CD14-positive monocyte (primary cell): ENCODE measurements at regions not wholly inside any gene's neighbourhood (a gene's known extent, or its start where the extent isn't known, plus 50 kb on each side); places are given as distances from the start of the nearest gene placed in this dataset.

Experiments
- DNase-seq, 3 donors: peaks; one replicate each; pipeline ENCODE4 v3.0.0-alpha.2; 2011 to 2022
- H2AFZ ChIP-seq: 2 replicates; pipeline ENCODE4 v1.6.0; 2012; ENCODE audit warnings: mild to moderate bottlenecking, low read depth, low read length, inconsistent platforms; ENCODE audit not compliant: insufficient read depth, poor library complexity, severe bottlenecking
- H3K27ac ChIP-seq, 2 donors: 1 replicate in 1 of 2; 2 replicates in 1 of 2; pipeline ENCODE4 v1.5.1; 2012 to 2013; ENCODE audit warnings: low read length in 2 of 2, control low read depth in 1 of 2, inconsistent platforms in 1 of 2, low read depth in 1 of 2, mild to moderate bottlenecking in 1 of 2
- H3K27me3 ChIP-seq, 2 donors: one replicate each; pipeline versions ENCODE4 v1.6.0 to v1.6.1; 2011 to 2013; ENCODE audit warnings: low read length in 2 of 2; ENCODE audit not compliant: control insufficient read depth in 2 of 2, insufficient read depth in 2 of 2
- H3K36me3 ChIP-seq, 2 donors: replicated peaks in 1 of 2; 1 replicate in 1 of 2; 2 replicates in 1 of 2; pipeline versions ENCODE4 v1.5.1 to v1.6.1; 2012 to 2013; ENCODE audit warnings: low read length in 2 of 2, control low read depth in 1 of 2, inconsistent platforms in 1 of 2, mild to moderate bottlenecking in 1 of 2; ENCODE audit not compliant: insufficient read depth in 2 of 2, control insufficient read depth in 1 of 2
- H3K4me1 ChIP-seq, 2 donors: 1 replicate in 1 of 2; 2 replicates in 1 of 2; pipeline versions ENCODE4 v1.5.1 to v1.6.1; 2012 to 2013; ENCODE audit warnings: low read length in 2 of 2, control low read depth in 1 of 2, inconsistent platforms in 1 of 2, mild to moderate bottlenecking in 1 of 2, moderate library complexity in 1 of 2; ENCODE audit not compliant: insufficient read depth in 2 of 2, control insufficient read depth in 1 of 2
- H3K4me2 ChIP-seq: replicated peaks from 2 replicates; pipeline ENCODE3; 2012; ENCODE audit warnings: low read length, moderate library complexity, mild to moderate bottlenecking; ENCODE audit not compliant: poor library complexity, severe bottlenecking; ENCODE audit errors: extremely low read depth
- H3K4me3 ChIP-seq, 3 experiments: fragments of 200-600 bp in 1 of 3; sonication (generic) in 1 of 3; replicated peaks in 1 of 3; 1 replicate in 2 of 3; 2 replicates in 1 of 3; pipeline ENCODE4 v1.5.1; 2011 to 2013; ENCODE audit warnings: low read length in 3 of 3, mild to moderate bottlenecking in 3 of 3, control low read depth in 2 of 3, low read depth in 2 of 3, inconsistent platforms in 1 of 3, moderate library complexity in 1 of 3
- H3K79me2 ChIP-seq: 2 replicates; pipeline ENCODE4 v1.6.0; 2012; ENCODE audit warnings: mild to moderate bottlenecking, control low read depth, inconsistent platforms, low read length, moderate library complexity; ENCODE audit not compliant: insufficient read depth
- H3K9ac ChIP-seq: 2 replicates; pipeline ENCODE4 v1.6.0; 2017; ENCODE audit warnings: low read length, mild to moderate bottlenecking; ENCODE audit not compliant: insufficient read depth, poor library complexity, severe bottlenecking
- H3K9me3 ChIP-seq, 2 donors: replicated peaks in 1 of 2; 1 replicate in 1 of 2; 2 replicates in 1 of 2; pipeline versions ENCODE4 v1.5.1 to v1.6.1; 2012 to 2013; ENCODE audit warnings: low read length in 2 of 2, control low read depth in 1 of 2; ENCODE audit not compliant: control insufficient read depth in 1 of 2, insufficient read depth in 1 of 2
- H4K20me1 ChIP-seq: 2 replicates; pipeline ENCODE4 v1.6.0; 2012; ENCODE audit warnings: mild to moderate bottlenecking, low read length, control low read depth, moderate library complexity; ENCODE audit not compliant: insufficient read depth
- H3K27ac Mint-ChIP-seq, 7 donors: one replicate each; pipeline ENCODE4 v1.8.0; 2020; ENCODE audit warnings: mild to moderate bottlenecking in 7 of 7, mixed read lengths in 7 of 7, moderate library complexity in 6 of 7, inconsistent platforms in 2 of 7
- H3K27me3 Mint-ChIP-seq, 3 donors: one replicate each; pipeline ENCODE4 v1.8.0; 2021 to 2022; ENCODE audit warnings: low read depth in 3 of 3, mild to moderate bottlenecking in 3 of 3, mixed read lengths in 3 of 3, moderate library complexity in 3 of 3, inconsistent platforms in 1 of 3
- H3K36me3 Mint-ChIP-seq, 2 donors: one replicate each; pipeline ENCODE4 v1.8.0; 2020; ENCODE audit warnings: mixed read lengths in 2 of 2, inconsistent platforms in 1 of 2, mild to moderate bottlenecking in 1 of 2
- H3K4me1 Mint-ChIP-seq: one replicate; pipeline ENCODE4 v1.8.0; 2020; ENCODE audit warnings: mild to moderate bottlenecking, mixed read lengths
- H3K4me3 Mint-ChIP-seq, 2 donors: one replicate each; pipeline ENCODE4 v1.8.0; 2020; ENCODE audit warnings: mild to moderate bottlenecking in 2 of 2, mixed read lengths in 2 of 2, moderate library complexity in 1 of 2
- H3K9me3 Mint-ChIP-seq, 7 donors: one replicate each; pipeline ENCODE4 v1.8.0; 2020 to 2022; ENCODE audit warnings: mixed read lengths in 7 of 7, mild to moderate bottlenecking in 6 of 7, moderate library complexity in 6 of 7, inconsistent platforms in 2 of 7
- CTCF ChIP-seq: fragments of 200-600 bp; IDR thresholded peaks from one replicate; pipeline ENCODE4 v1.8.0; 2022; ENCODE audit warnings: antibody characterized with exemption, mild to moderate bottlenecking
- WGBS: methylation state at CpG from one replicate; pipeline ENCODE4 v1.1.5; 2013; ENCODE audit warnings: missing lambda C conversion rate; ENCODE audit not compliant: insufficient coverage; 5-methylcytosine and 5-hydroxymethylcytosine counted together
- intact Hi-C, 2 donors: fragments of 100-400 bp; cut with micrococcal nuclease; formaldehyde crosslinking; loops; one replicate each; pipeline versions ENCODE4 v1.15.0 to v1.15.1; 2023

- no peak overlapping the region for H3K27ac Mint-ChIP-seq
- intact Hi-C loops = no loop called here
- peaks cover 16 to 30% (median 27%) of the 10 kb centered on the region in 3 donors for H3K27me3 Mint-ChIP-seq
- Histone ChIP-seq H3K9me3 (no peaks in the 10 kb centered on the region), H3K36me3 (no peaks in the 10 kb centered on the region), H3K4me1 (no peaks in the 10 kb centered on the region), H3K4me3 (no peak overlapping the region), H3K27ac (no peak overlapping the region), H3K4me2 (no peak overlapping the region), H3K27me3 (peaks cover 13 to 14% of the 10 kb centered on the region in 2 donors), H3K9ac (no peak overlapping the region), H3K79me2 (no peaks in the 10 kb centered on the region), H4K20me1 (no peaks in the 10 kb centered on the region), H2AFZ (no peak overlapping the region)
- no CpG with 5 or more reads among the region's 3 CpGs for WGBS
- DNase-seq = no peak
- H3K36me3 Mint-ChIP-seq = no peaks in the 10 kb centered on the region
- no peaks in the 10 kb centered on the region for H3K9me3 Mint-ChIP-seq
- no peak for TF ChIP-seq CTCF
- no peaks in the 10 kb centered on the region for H3K4me1 Mint-ChIP-seq
- H3K4me3 Mint-ChIP-seq = no peak overlapping the region
Measured at GRCh38 chr2:38439863-38440262, 62.8 kb upstream of the ATL2 start.

GRCh38 chr2:38438883-38439612, 62.0 kb upstream of the ATL2 start:
- no peak for DNase-seq
- Histone ChIP-seq H4K20me1 (no peaks in the 10 kb centered on the region), H3K36me3 (no peaks in the 10 kb centered on the region), H3K27me3 (peaks cover 9 to 14% of the 10 kb centered on the region in 2 donors), H3K27ac (no peak overlapping the region), H3K4me2 (no peak overlapping the region), H3K4me1 (no peaks in the 10 kb centered on the region), H3K9me3 (no peaks in the 10 kb centered on the region), H3K4me3 (no peak overlapping the region), H2AFZ (no peak overlapping the region), H3K79me2 (no peaks in the 10 kb centered on the region), H3K9ac (no peak overlapping the region)
- intact Hi-C loops = no loop called here
- Mint-ChIP-seq H3K4me3 (no peak overlapping the region), H3K36me3 (no peaks in the 10 kb centered on the region), H3K4me1 (no peaks in the 10 kb centered on the region), H3K27ac (no peak overlapping the region), H3K27me3 (peaks cover 16 to 28% (median 25%) of the 10 kb centered on the region in 3 donors), H3K9me3 (no peaks in the 10 kb centered on the region)
- no peak for TF ChIP-seq CTCF
- no CpG with 5 or more reads among the region's 2 CpGs for WGBS
